ENCODE measurements at regions not wholly inside any gene's neighbourhood (a gene's known extent, or its start where the extent isn't known, plus 50 kb on each side); places are given as distances from the start of the nearest gene placed in this dataset.

- no peak overlapping the region for H2BK120ac ChIP-seq (ENCODE audit: low read depth, low read length, poor library complexity, severe bottlenecking)
- TF ChIP-seq CTCF (conservative IDR thresholded peaks at IDR 0.05), result no peak
- peaks cover 10% of the 10 kb centered on the region for H3K27me3 Mint-ChIP-seq (ENCODE audit: low read depth)
- no peak for DNase-seq
- no peak overlapping the region for H3T11ph ChIP-seq (ENCODE audit: low read length)
- H3K79me1 ChIP-seq (ENCODE audit: insufficient read depth, low read depth, low read length, poor library complexity, severe bottlenecking), result no peaks in the 10 kb centered on the region
- no peak overlapping the region for H4K5ac ChIP-seq (ENCODE audit: insufficient read length, low read depth, low read length)
- H3K9ac ChIP-seq (ENCODE audit: extremely low read depth, insufficient read length, low read length), result no peak overlapping the region
- H2BK5ac ChIP-seq (ENCODE audit: insufficient read length, low read length), result no peak overlapping the region
- no peak overlapping the region for H2BK20ac ChIP-seq (ENCODE audit: low read depth, low read length, poor library complexity, severe bottlenecking)
- no peaks in the 10 kb centered on the region for H3K79me2 ChIP-seq (ENCODE audit: insufficient read depth, low read length)
- no peak overlapping the region for H3K4ac ChIP-seq (ENCODE audit: low read depth, low read length)
- H3K14ac ChIP-seq (ENCODE audit: insufficient read depth, low read length), result no peak overlapping the region
- H4K91ac ChIP-seq (ENCODE audit: insufficient read length, low read depth, low read length), result no peak overlapping the region
- no peaks in the 10 kb centered on the region for H3K36me3 Mint-ChIP-seq (ENCODE audit: insufficient read depth in 1 of 3, low read depth in 3 of 3)
- H3K23me2 ChIP-seq (ENCODE audit: insufficient read length, low read depth, low read length, poor library complexity, severe bottlenecking), result no peaks in the 10 kb centered on the region
- H3K4me1 Mint-ChIP-seq, result no peaks in the 10 kb centered on the region
- H4K20me1 ChIP-seq (ENCODE audit: control insufficient read depth, insufficient read depth, insufficient read length), result no peaks in the 10 kb centered on the region
- H2BK12ac ChIP-seq (ENCODE audit: insufficient read length, low read depth, low read length), result no peak overlapping the region
- no peaks in the 10 kb centered on the region for H3K27me3 ChIP-seq (ENCODE audit: insufficient read depth, low read length)
- H3K4me1 ChIP-seq (ENCODE audit: insufficient read depth, low read length), result no peaks in the 10 kb centered on the region
- no peaks in the 10 kb centered on the region for H3K9me3 Mint-ChIP-seq
- no peak overlapping the region for H2BK15ac ChIP-seq (ENCODE audit: low read depth, low read length)
- H2AK5ac ChIP-seq (ENCODE audit: insufficient read length, low read length), result no peak overlapping the region
- no peak overlapping the region for H3K56ac ChIP-seq (ENCODE audit: insufficient read length, low read depth, low read length)
- H3K4me3 Mint-ChIP-seq, result no peak overlapping the region
- H4K8ac ChIP-seq (replicated peaks; ENCODE audit: insufficient read length, low read depth, low read length), result no peak overlapping the region
- WGBS (ENCODE audit: extremely low coverage, insufficient read length, low lambda C conversion rate), result no CpG with 5 or more reads among the region's 4 CpGs
- H3K27ac ChIP-seq (ENCODE audit: insufficient read length, low read depth, low read length), result no peak overlapping the region
- H3K27ac Mint-ChIP-seq, result no peak overlapping the region
- no peaks in the 10 kb centered on the region for H3K9me3 ChIP-seq (ENCODE audit: control insufficient read depth, low read depth, low read length)
- H3K18ac ChIP-seq (ENCODE audit: insufficient read length, low read depth, low read length), result no peak overlapping the region
- H3K23ac ChIP-seq (ENCODE audit: insufficient read length, low read depth, low read length), result no peak overlapping the region
- no peak overlapping the region for H2AFZ ChIP-seq (ENCODE audit: low read length)
- no peak overlapping the region for H3K4me2 ChIP-seq (ENCODE audit: insufficient read depth, insufficient read length, low read length)
Observed at GRCh38 chr7:41428381-41428780, 274.5 kb downstream of the INHBA start.

All from H9 (cell line).